ENCODE measurements at regions not wholly inside any gene's neighbourhood (a gene's known extent, or its start where the extent isn't known, plus 50 kb on each side); places are given as distances from the start of the nearest gene placed in this dataset.

DNA sequence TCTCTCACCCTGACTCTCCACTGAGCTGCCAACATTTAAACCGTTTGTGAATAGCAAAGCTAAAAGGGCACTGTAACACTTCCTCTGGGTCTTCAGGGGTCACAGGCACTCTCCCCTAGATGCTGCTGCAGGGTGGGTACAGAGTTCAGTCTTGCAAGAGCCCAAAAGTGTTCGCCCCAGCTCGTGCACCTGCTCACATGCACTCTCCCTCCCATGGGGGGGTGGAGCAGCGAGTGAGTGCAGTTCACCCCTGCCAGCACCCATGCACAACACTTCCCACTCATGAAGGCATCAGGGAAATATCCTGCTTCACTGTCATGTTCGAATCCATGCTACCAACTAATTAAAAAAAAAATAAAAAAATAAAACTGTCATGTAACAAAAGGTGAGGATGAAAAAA, 950.7 kb upstream of the PRR20A start:
- TF ChIP-seq ZNF232 (CRISPR knock-in tag; IDR thresholded peaks at IDR 0.05) (no peak), NFE2L1 (CRISPR knock-in tag; IDR thresholded peaks at IDR 0.05) (no peak), IRF2 (CRISPR knock-in tag; IDR thresholded peaks at IDR 0.05; ENCODE audit: borderline replicate concordance, low read depth) (no peak), CREB1 (CRISPR knock-in tag; IDR thresholded peaks at IDR 0.05) (no peak), ATF1 (CRISPR knock-in tag; IDR thresholded peaks at IDR 0.05) (no peak), FOXK1 (CRISPR knock-in tag; IDR thresholded peaks at IDR 0.05) (no peak)
- TF ChIP-seq, protein P1, sequence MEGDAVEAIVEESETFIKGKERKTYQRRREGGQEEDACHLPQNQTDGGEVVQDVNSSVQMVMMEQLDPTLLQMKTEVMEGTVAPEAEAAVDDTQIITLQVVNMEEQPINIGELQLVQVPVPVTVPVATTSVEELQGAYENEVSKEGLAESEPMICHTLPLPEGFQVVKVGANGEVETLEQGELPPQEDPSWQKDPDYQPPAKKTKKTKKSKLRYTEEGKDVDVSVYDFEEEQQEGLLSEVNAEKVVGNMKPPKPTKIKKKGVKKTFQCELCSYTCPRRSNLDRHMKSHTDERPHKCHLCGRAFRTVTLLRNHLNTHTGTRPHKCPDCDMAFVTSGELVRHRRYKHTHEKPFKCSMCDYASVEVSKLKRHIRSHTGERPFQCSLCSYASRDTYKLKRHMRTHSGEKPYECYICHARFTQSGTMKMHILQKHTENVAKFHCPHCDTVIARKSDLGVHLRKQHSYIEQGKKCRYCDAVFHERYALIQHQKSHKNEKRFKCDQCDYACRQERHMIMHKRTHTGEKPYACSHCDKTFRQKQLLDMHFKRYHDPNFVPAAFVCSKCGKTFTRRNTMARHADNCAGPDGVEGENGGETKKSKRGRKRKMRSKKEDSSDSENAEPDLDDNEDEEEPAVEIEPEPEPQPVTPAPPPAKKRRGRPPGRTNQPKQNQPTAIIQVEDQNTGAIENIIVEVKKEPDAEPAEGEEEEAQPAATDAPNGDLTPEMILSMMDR (IDR thresholded peaks at IDR 0.05) = no peak
- TF ChIP-seq, protein P2, sequence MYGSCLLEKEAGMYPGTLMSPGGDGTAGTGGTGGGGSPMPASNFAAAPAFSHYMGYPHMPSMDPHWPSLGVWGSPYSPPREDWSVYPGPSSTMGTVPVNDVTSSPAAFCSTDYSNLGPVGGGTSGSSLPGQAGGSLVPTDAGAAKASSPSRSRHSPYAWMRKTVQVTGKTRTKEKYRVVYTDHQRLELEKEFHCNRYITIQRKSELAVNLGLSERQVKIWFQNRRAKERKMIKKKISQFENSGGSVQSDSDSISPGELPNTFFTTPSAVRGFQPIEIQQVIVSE (CRISPR knock-in tag; IDR thresholded peaks at IDR 0.05; ENCODE audit: borderline replicate concordance) = no peak
- TF ChIP-seq, protein P3, sequence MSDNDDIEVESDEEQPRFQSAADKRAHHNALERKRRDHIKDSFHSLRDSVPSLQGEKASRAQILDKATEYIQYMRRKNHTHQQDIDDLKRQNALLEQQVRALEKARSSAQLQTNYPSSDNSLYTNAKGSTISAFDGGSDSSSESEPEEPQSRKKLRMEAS (CRISPR knock-in tag; IDR thresholded peaks at IDR 0.05) = no peak
